Thymus (tissue), 11 donors: ENCODE measurements at regions not wholly inside any gene's neighbourhood (a gene's known extent, or its start where the extent isn't known, plus 50 kb on each side); places are given as distances from the start of the nearest gene placed in this dataset.

Experiments
- DNase-seq, 9 donors: peaks; one replicate each; pipeline ENCODE4 v3.0.0-alpha.2; 2013; ENCODE audit warnings: low spot score in 9 of 9, low read depth in 6 of 9, missing footprints in 1 of 9
- H3K27ac ChIP-seq, 2 donors: one replicate each; pipeline ENCODE4 v1.5.1; 2013; ENCODE audit warnings: control low read depth in 1 of 2, low read depth in 1 of 2, low read length in 1 of 2, mild to moderate bottlenecking in 1 of 2, moderate library complexity in 1 of 2
- H3K27me3 ChIP-seq, 2 donors: one replicate each; pipeline ENCODE4 v1.5.1; 2013; ENCODE audit warnings: low read length in 1 of 2; ENCODE audit not compliant: control insufficient read depth in 2 of 2, insufficient read depth in 1 of 2
- H3K36me3 ChIP-seq, 2 donors: one replicate each; pipeline ENCODE4 v1.5.1; 2013; ENCODE audit warnings: low read length in 1 of 2, mild to moderate bottlenecking in 1 of 2, moderate library complexity in 1 of 2; ENCODE audit not compliant: control insufficient read depth in 2 of 2, insufficient read depth in 2 of 2
- H3K4me1 ChIP-seq, 2 donors: one replicate each; pipeline ENCODE4 v1.5.1; 2013; ENCODE audit warnings: low read length in 2 of 2; ENCODE audit not compliant: control insufficient read depth in 2 of 2, insufficient read depth in 2 of 2
- H3K4me3 ChIP-seq, 2 donors: one replicate each; pipeline ENCODE4 v1.5.1; 2013; ENCODE audit warnings: low read length in 2 of 2, control low read depth in 1 of 2, mild to moderate bottlenecking in 1 of 2
- H3K9me3 ChIP-seq, 2 donors: one replicate each; pipeline ENCODE4 v1.5.1; 2013; ENCODE audit warnings: low read length in 1 of 2, mild to moderate bottlenecking in 1 of 2; ENCODE audit not compliant: control insufficient read depth in 2 of 2, insufficient read depth in 1 of 2
- WGBS: extraction: QIAGEN DNeasy Blood & Tissue Kit; methylation state at CpG from one replicate; pipeline ENCODE4 v1.1.7; 2013; 5-methylcytosine and 5-hydroxymethylcytosine counted together
- donor health status: healthy.

GRCh38 chr10:29057822-29058331 is 231.0 kb upstream of the LYZL1 start:
- no peak for DNase-seq
- no peaks in the 10 kb centered on the region for H3K4me1 ChIP-seq
- WGBS: 71% methylated on average over 4 of the region's 4 CpGs
- H3K4me3 ChIP-seq: no peak overlapping the region
- no peaks in the 10 kb centered on the region for H3K36me3 ChIP-seq
- H3K27ac ChIP-seq: no peak overlapping the region
- no peaks in the 10 kb centered on the region for H3K9me3 ChIP-seq
- H3K27me3 ChIP-seq: no peaks in the 10 kb centered on the region

GRCh38 chr10:29063806-29064644 is 224.8 kb upstream of the LYZL1 start:
- no peaks in the 10 kb centered on the region for H3K9me3 ChIP-seq
- no peak overlapping the region for H3K27ac ChIP-seq
- no peak overlapping the region for H3K4me3 ChIP-seq
- H3K27me3 ChIP-seq: no peaks in the 10 kb centered on the region
- 92% methylated on average over 5 of the region's 5 CpGs for WGBS
- H3K36me3 ChIP-seq: no peaks in the 10 kb centered on the region
- no peak for DNase-seq
- no peaks in the 10 kb centered on the region for H3K4me1 ChIP-seq

- DNase-seq: no peak
These were observed 224.2 kb upstream of the LYZL1 start for GRCh38 chr10:29064680-29065079.

GRCh38 chr10:29067161-29067560 is 221.7 kb upstream of the LYZL1 start:
- no peak for DNase-seq
- H3K27me3 ChIP-seq: no peaks in the 10 kb centered on the region
- H3K4me3 ChIP-seq: no peak overlapping the region
- H3K27ac ChIP-seq: no peak overlapping the region
- no peaks in the 10 kb centered on the region for H3K36me3 ChIP-seq
- WGBS: 77% methylated on average over 3 of the region's 3 CpGs
- no peaks in the 10 kb centered on the region for H3K9me3 ChIP-seq
- H3K4me1 ChIP-seq: no peaks in the 10 kb centered on the region

More at GRCh38 chr10:29064680-29065079, 224.2 kb upstream of the LYZL1 start:
- H3K4me3 ChIP-seq: no peak overlapping the region
- 98% methylated on average over 2 of the region's 2 CpGs for WGBS
- no peaks in the 10 kb centered on the region for H3K27me3 ChIP-seq
- H3K27ac ChIP-seq: no peak overlapping the region
- H3K9me3 ChIP-seq: no peaks in the 10 kb centered on the region
- no peaks in the 10 kb centered on the region for H3K36me3 ChIP-seq
- H3K4me1 ChIP-seq: no peaks in the 10 kb centered on the region

- WGBS: 97% methylated on average over 3 of the region's 3 CpGs
These were observed 221.2 kb upstream of the LYZL1 start for GRCh38 chr10:29067628-29068027.

GRCh38 chr10:29068302-29068701 is 220.6 kb upstream of the LYZL1 start:
- DNase-seq: no peak
- H3K27ac ChIP-seq: no peak overlapping the region
- 45% methylated on average over 1 of the region's 1 CpG for WGBS
- H3K9me3 ChIP-seq: no peaks in the 10 kb centered on the region
- H3K4me1 ChIP-seq: no peaks in the 10 kb centered on the region
- H3K4me3 ChIP-seq: no peak overlapping the region
- no peaks in the 10 kb centered on the region for H3K36me3 ChIP-seq
- H3K27me3 ChIP-seq: no peaks in the 10 kb centered on the region

More at GRCh38 chr10:29067628-29068027, 221.2 kb upstream of the LYZL1 start:
- H3K27ac ChIP-seq: no peak overlapping the region
- no peaks in the 10 kb centered on the region for H3K4me1 ChIP-seq
- H3K27me3 ChIP-seq: no peaks in the 10 kb centered on the region
- no peak for DNase-seq
- H3K9me3 ChIP-seq: no peaks in the 10 kb centered on the region
- H3K4me3 ChIP-seq: no peak overlapping the region
- H3K36me3 ChIP-seq: no peaks in the 10 kb centered on the region

GRCh38 chr10:29068966-29069365 is 219.9 kb upstream of the LYZL1 start:
- WGBS: 93% methylated on average over 6 of the region's 6 CpGs
- DNase-seq: no peak
- no peak overlapping the region for H3K4me3 ChIP-seq

GRCh38 chr10:29069941-29070340 is 218.9 kb upstream of the LYZL1 start:
- no peaks in the 10 kb centered on the region for H3K27me3 ChIP-seq
- H3K4me3 ChIP-seq: no peak overlapping the region
- WGBS: 95% methylated on average over 4 of the region's 4 CpGs
- H3K4me1 ChIP-seq: no peaks in the 10 kb centered on the region
- H3K36me3 ChIP-seq: no peaks in the 10 kb centered on the region
- H3K27ac ChIP-seq: no peak overlapping the region
- no peak for DNase-seq
- H3K9me3 ChIP-seq: no peaks in the 10 kb centered on the region

More at GRCh38 chr10:29068966-29069365, 219.9 kb upstream of the LYZL1 start:
- H3K36me3 ChIP-seq: no peaks in the 10 kb centered on the region
- H3K27me3 ChIP-seq: no peaks in the 10 kb centered on the region
- no peaks in the 10 kb centered on the region for H3K4me1 ChIP-seq
- no peak overlapping the region for H3K27ac ChIP-seq
- no peaks in the 10 kb centered on the region for H3K9me3 ChIP-seq

GRCh38 chr10:29078919-29079318 is 210.0 kb upstream of the LYZL1 start:
- Histone ChIP-seq H3K4me1 (no peaks in the 10 kb centered on the region), H3K4me3 (no peak overlapping the region), H3K36me3 (no peaks in the 10 kb centered on the region), H3K27me3 (no peaks in the 10 kb centered on the region), H3K9me3 (no peaks in the 10 kb centered on the region), H3K27ac (no peak overlapping the region)
- DNase-seq: no peak
- WGBS: 95% methylated on average over 4 of the region's 4 CpGs
